Neutrophil (primary cell): ENCODE measurements at regions not wholly inside any gene's neighbourhood (a gene's known extent, or its start where the extent isn't known, plus 50 kb on each side); places are given as distances from the start of the nearest gene placed in this dataset.

ENCODE experiments used
- H3K27ac ChIP-seq: fragments of 200-600 bp; sonication (generic); 2 replicates; pipeline ENCODE4 v1.5.1; 2016; ENCODE audit warnings: mild to moderate bottlenecking, moderate library complexity
- H3K27me3 ChIP-seq: fragments of 200-600 bp; sonication (generic); 2 replicates; pipeline ENCODE4 v1.6.0; 2016; ENCODE audit warnings: mild to moderate bottlenecking
- H3K36me3 ChIP-seq: fragments of 200-600 bp; sonication (generic); 2 replicates; pipeline ENCODE4 v1.5.1; 2017
- H3K4me1 ChIP-seq, 2 experiments: fragments of 200-600 bp in 1 of 2; sonication (generic) in 1 of 2; 1 replicate in 1 of 2; 2 replicates in 1 of 2; pipeline versions ENCODE4 v1.5.1 to v1.6.1; 2013 to 2016; ENCODE audit warnings: low read depth in 1 of 2, low read length in 1 of 2, mild to moderate bottlenecking in 1 of 2, moderate library complexity in 1 of 2; ENCODE audit not compliant: control insufficient read depth in 1 of 2, insufficient read depth in 1 of 2
- H3K4me3 ChIP-seq, 2 experiments: fragments of 200-600 bp in 1 of 2; sonication (generic) in 1 of 2; 1 replicate in 1 of 2; 2 replicates in 1 of 2; pipeline ENCODE4 v1.5.1; 2013 to 2016; ENCODE audit warnings: low read depth in 1 of 2, low read length in 1 of 2, mild to moderate bottlenecking in 1 of 2, moderate library complexity in 1 of 2
- H3K9me3 ChIP-seq: fragments of 200-600 bp; sonication (generic); 2 replicates; pipeline ENCODE4 v1.5.1; 2016
- CTCF ChIP-seq: fragments of 200-600 bp; sonication (generic); IDR thresholded peaks from 2 replicates; pipeline ENCODE4 v1.5.1; 2016; ENCODE audit warnings: antibody characterized with exemption

DNA sequence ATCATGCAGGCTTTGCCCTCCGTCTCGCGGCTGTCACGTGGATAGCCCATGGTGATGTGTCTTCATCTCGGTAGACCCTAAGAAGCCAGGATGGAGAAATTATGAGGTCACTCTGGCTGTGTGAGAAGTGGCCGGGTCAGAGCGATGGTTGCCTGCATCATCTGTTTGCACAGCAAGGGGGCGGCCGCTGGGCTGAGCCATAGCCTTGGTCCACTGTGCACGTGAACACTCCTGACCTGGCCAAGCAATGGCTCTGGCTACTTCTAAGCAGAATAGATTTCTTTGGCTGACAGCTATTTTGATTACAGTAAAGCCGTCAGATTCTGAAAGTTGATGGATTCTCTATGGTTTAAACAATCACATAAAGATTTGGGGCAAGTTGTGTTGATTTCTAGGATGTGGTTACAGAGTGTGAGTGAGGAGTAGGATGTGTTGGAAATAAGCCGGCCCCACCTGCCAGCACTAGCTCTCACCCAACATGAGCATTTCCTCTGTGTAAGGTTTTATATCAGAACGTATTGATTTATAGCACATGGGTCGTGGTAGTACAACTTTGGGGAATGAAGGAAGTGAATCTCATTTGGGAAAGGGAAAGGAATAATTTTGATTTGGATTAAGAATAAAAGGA is 214.4 kb upstream of the GPR26 start:
- Histone ChIP-seq H3K27me3 (peaks cover 84% of the 10 kb centered on the region), H3K27ac (no peak overlapping the region), H3K9me3 (no peaks in the 10 kb centered on the region), H3K36me3 (no peaks in the 10 kb centered on the region), H3K4me1 (no peaks in the 10 kb centered on the region), H3K4me3 (no peak overlapping the region)
- TF ChIP-seq CTCF, result no peak

DNA sequence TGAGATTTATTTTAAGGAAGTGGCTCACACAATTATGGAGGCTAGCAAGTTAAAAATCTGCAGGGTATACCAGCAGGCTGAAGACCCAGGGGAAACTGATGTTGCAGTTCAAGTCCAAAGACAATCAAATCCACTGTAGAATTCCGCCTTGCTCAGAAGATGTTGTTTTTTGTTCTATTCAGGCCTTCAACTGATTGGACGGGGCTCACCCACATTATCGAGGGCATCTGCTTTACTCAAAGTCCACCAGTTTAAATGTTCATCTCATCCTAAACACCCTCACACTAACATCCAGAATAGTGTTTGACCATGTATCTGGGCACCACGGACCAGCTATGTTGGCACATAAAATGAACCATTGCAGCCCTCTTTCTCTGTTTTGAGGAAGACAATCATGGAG is 211.2 kb upstream of the GPR26 start:
- Histone ChIP-seq H3K9me3 (no peaks in the 10 kb centered on the region), H3K27ac (no peak overlapping the region), H3K4me1 (no peaks in the 10 kb centered on the region), H3K36me3 (no peaks in the 10 kb centered on the region), H3K27me3 (peaks cover 73% of the 10 kb centered on the region), H3K4me3 (no peak overlapping the region)
- TF ChIP-seq CTCF, result no peak

DNA sequence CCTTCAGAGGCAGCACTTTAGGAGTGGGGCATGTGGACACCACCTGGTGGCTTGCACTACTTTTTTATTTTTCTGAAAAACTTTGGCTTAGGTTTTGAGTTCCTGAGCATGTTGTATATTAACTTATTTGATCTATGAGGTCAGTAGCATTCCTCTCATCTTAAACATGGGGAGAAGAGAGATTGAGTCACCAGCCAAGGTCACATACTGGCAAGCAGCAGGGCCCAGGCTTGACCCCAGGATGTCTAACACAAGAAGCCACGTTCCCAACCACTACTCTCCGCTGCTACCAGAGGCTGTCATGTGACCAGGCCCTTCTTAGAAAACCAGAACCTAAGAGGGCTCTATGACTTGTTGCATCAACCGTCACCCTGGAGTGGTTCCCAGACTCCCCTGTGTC is 210.3 kb upstream of the GPR26 start:
- Histone ChIP-seq H3K4me1 (no peaks in the 10 kb centered on the region), H3K36me3 (no peaks in the 10 kb centered on the region), H3K27ac (no peak overlapping the region), H3K27me3 (peaks cover 64% of the 10 kb centered on the region), H3K4me3 (no peak overlapping the region), H3K9me3 (no peaks in the 10 kb centered on the region)
- no peak for TF ChIP-seq CTCF

- TF ChIP-seq CTCF, result no peak
- Histone ChIP-seq H3K27me3 (peaks cover 34% of the 10 kb centered on the region), H3K27ac (no peak overlapping the region), H3K36me3 (no peaks in the 10 kb centered on the region), H3K4me3 (no peak overlapping the region), H3K4me1 (peaks cover 16 to 18% of the 10 kb centered on the region in 2 experiments), H3K9me3 (no peaks in the 10 kb centered on the region)
Observed at GRCh38 chr10:123458933-123459332, 207.2 kb upstream of the GPR26 start.

DNA sequence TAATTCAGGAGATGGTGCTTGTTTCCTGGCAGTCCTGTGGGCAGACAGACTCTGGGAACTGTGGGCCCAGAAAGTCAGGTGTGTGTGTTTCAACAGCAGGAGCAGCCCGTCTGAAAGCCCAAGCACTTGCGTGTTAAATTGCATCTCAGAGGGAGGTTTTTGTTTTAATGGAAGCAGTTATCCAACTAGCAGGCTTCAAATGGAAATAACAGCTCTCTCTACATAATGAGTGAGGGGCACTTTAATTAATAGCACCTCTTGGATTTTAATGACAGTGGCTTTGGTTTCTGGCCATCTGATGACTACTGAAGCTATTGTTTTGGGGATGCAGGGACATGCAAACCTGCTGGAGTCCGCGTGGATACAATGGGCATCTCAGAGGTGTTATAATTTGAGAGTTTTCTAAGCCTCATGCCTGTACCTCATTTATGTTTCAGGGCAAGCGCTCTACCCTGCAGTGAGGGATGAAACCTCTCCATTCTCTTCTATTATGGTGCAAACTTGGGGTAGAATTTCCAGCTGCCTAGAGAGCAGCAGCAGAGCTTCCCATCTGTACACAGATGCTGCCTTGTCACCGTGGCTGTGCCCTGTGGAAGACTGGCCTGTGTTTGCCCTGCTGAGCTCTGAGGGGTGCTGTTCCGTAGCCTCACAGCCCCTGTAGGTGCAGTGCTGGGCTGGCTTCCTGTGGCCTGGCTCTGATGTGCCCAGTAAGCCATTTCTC is 206.6 kb upstream of the GPR26 start:
- Histone ChIP-seq H3K9me3 (no peaks in the 10 kb centered on the region), H3K36me3 (no peaks in the 10 kb centered on the region), H3K4me3 (no peak overlapping the region), H3K4me1 (peaks cover 22 to 24% of the 10 kb centered on the region in 2 experiments), H3K27ac (no peak overlapping the region), H3K27me3 (peaks cover 28% of the 10 kb centered on the region)
- no peak for TF ChIP-seq CTCF
